AG04449 (cell line): ENCODE measurements at regions not wholly inside any gene's neighbourhood (a gene's known extent, or its start where the extent isn't known, plus 50 kb on each side); places are given as distances from the start of the nearest gene placed in this dataset.
"Not testable (repeated sequence)": the region's sequence is repeated elsewhere in the genome, so short reads cannot be mapped to it uniquely, and the experiment has no call there.

Experiments used
- CTCF ChIA-PET: fragments of 350-600 bp; formaldehyde crosslinking; extraction: SDS; loops from one replicate; lab custom pipeline; 2021; ENCODE audit warnings: antibody characterized with exemption; lab: Yijun Ruan, JAX
- POLR2A ChIA-PET: fragments of 400-600, 350-600 bp; formaldehyde crosslinking; extraction: SDS; loops from one replicate; lab custom pipeline; 2020; ENCODE audit warnings: antibody characterized with exemption, inconsistent platforms; lab: Yijun Ruan, JAX
- DNase-seq: peaks from one replicate; pipeline ENCODE4 v3.0.0-alpha.2; 2010; ENCODE audit warnings: low read depth, low spot score
- H3K4me3 ChIP-seq: 2 replicates; pipeline ENCODE4 v1.5.1; 2011; ENCODE audit warnings: low read depth, mild to moderate bottlenecking, control low read depth, low read length
- TF ChIP-seq, protein P1 (sequence below): IDR thresholded peaks from one replicate; pipeline ENCODE4 v1.5.1; 2011; ENCODE audit warnings: mild to moderate bottlenecking, moderate library complexity, low read length, control low read depth, inconsistent platforms; ENCODE audit not compliant: insufficient read depth; ENCODE audit errors: missing control alignments

DNA sequence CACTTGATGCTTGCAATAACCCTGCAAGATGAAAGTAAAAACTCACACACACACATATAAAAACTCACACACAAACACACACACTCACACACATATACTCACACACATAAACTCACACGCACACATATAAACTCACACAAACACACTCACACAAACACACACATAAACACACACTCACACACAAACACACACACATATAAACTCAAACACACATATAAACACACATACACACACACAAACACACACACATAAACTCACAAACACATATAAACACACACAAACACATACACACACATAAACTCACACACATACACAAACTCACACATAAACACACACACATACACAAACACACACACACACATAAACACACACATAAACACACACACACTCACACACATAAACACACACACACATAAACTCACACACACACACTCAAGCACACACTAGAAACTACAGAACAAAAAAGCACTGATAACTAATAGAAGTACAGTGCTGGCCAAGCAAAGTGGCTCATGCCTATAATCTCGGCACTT, 117.7 kb upstream of the TEKT4 start:
- DNase-seq = no peak
- TF ChIP-seq, protein P1, sequence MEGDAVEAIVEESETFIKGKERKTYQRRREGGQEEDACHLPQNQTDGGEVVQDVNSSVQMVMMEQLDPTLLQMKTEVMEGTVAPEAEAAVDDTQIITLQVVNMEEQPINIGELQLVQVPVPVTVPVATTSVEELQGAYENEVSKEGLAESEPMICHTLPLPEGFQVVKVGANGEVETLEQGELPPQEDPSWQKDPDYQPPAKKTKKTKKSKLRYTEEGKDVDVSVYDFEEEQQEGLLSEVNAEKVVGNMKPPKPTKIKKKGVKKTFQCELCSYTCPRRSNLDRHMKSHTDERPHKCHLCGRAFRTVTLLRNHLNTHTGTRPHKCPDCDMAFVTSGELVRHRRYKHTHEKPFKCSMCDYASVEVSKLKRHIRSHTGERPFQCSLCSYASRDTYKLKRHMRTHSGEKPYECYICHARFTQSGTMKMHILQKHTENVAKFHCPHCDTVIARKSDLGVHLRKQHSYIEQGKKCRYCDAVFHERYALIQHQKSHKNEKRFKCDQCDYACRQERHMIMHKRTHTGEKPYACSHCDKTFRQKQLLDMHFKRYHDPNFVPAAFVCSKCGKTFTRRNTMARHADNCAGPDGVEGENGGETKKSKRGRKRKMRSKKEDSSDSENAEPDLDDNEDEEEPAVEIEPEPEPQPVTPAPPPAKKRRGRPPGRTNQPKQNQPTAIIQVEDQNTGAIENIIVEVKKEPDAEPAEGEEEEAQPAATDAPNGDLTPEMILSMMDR = no peak
- no peak overlapping the region for H3K4me3 ChIP-seq
- CTCF ChIA-PET = no interaction called here
- POLR2A ChIA-PET = no interaction called here

DNA sequence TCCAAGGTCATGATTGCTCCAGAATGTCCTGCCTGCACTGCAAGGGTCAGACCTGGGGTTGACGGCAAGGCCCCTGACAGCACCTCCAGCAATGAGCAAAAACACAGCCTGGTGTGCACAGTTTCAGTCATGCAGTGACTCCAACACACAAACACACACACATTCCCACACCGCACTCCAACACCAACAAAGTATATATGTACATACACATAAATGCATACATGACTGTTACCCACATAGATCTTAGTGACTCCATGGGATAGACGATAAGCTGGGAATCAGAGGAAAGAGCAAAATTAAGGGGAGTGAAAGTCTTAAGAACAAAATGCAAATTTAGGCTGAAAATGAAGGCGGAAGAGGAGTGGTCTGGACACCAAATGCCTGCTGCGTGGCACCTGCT, 112.7 kb upstream of the TEKT4 start:
- DNase-seq = no peak
- POLR2A ChIA-PET = no interaction called here
- CTCF ChIA-PET = no interaction called here

DNA sequence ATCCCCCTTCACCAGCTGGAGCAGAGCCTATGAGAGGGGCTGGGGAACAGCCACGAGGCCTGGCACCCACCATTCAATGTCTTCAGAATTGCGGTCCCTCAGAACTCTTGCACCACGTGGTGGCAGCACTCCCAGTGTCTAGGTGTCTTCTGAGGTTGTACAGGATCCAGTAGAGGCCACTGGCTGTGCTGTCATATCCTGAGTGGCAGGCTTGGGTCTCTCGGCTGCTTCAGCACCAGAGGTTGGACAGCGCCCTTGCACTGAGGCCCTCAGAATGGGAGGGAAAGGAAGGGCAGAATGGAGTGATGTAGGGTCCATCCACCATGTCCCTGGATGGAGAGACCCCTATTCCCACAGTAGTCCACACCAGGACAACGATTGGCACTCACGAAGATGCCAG, 112.0 kb upstream of the TEKT4 start:
- TF ChIP-seq, protein P1 = no peak
- no peak for DNase-seq
- ChIA-PET CTCF (interaction anchor here (1.1 kb wide), 1 partner anchor 38 kb away, joined by 3 read pairs; no protein-coding TSS in a partner anchor), POLR2A (no interaction called here)
- no peak overlapping the region for H3K4me3 ChIP-seq

More for the DNA sequence above, 112.7 kb upstream of the TEKT4 start:
- TF ChIP-seq, protein P1 = no peak
- H3K4me3 ChIP-seq = no peak overlapping the region

DNA sequence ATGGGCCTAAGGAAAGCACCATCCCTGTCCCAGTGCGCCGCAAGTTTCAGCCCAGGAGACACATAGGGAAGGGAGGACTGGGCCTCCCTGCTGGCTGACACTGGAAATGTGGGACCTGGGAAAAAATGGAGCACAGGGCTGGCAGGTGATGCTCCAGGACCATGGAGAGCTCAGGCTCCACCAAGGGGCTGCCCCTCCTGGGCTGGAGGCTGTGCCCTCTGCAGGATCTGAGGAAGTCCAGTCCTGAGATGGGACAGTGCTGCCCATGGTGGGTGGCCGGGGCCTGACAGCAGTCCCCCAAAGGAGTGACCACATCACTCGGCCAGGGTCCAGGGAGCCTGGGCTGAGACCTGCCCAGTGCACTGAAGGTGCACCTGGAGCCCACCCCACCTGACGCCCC, 108.6 kb upstream of the TEKT4 start:
- TF ChIP-seq, protein P1 = no peak
- CTCF ChIA-PET = no interaction called here
- POLR2A ChIA-PET = no interaction called here
- no peak overlapping the region for H3K4me3 ChIP-seq
- no peak for DNase-seq

DNA sequence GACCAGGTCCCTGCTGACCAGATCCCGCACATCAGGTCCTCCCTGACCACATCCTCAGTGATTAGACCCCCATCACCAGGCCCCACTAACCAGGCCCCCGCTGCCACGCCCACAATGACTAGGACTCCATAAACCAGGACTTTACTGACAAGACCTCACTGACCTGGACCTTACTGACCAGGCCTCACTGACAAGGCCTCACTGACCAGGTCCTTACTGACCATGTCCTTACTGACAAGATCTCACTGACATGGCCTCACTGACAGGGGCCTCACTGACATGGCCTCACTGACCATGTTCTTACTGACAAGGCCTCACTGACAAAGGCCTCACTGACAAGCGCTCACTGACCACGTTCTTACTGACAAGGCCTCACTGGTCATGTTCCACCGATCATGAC, 107.9 kb upstream of the TEKT4 start:
- no peak for DNase-seq
- ChIA-PET POLR2A (no interaction called here), CTCF (no interaction called here)
- TF ChIP-seq, protein P1 = no peak
- H3K4me3 ChIP-seq = no peak overlapping the region

DNA sequence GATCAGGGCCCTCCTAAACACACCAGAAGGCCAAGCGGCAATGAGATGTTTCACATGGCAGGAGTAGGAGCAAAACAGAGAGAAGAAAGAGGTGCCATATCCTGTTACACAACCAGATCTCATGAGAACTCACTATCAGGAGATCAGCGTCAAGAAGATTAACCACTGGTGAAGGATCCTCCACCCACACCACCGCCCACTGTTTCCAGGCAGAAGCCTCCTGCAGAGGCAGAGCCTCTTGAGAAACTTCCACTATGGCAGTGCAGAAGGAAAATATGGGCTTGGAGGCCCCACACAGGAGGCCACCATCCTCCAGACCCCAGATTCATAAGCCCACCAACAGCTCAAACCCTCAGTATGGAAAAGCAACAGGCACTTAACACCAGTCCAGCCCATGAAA, 106.9 kb upstream of the TEKT4 start:
- H3K4me3 ChIP-seq, CTCF ChIA-PET, DNase-seq, POLR2A ChIA-PET: not testable (repeated sequence)

DNA sequence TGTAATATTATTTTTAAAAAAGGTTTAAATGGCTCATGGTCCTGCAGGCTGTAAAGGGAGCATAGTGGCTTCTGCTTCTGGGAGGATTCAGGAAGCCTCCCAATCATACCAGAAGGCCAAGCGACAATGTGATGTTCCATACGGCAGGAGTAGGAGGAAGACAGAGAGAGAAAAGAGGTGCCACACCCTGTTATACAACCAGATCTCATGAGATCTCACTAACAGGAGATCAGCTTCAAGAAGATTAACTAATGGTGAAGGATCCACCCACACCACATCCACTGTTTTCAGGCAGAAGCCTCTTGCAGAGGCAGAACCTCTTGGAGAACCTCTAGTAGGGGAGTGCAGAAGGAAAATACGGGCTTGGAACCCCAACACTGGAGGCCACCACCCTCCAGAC, 103.9 kb upstream of the TEKT4 start:
- POLR2A ChIA-PET = no interaction called here
- DNase-seq = no peak
- TF ChIP-seq, protein P1 = no peak
- CTCF ChIA-PET = no interaction called here
- H3K4me3 ChIP-seq = no peak overlapping the region
